Activated effector memory CD4-positive, alpha-beta T cell treated with Interleukin-2 at 50 U/mL for 16 hours (primary cell): ENCODE measurements at regions not wholly inside any gene's neighbourhood (a gene's known extent, or its start where the extent isn't known, plus 50 kb on each side); places are given as distances from the start of the nearest gene placed in this dataset.
"Not testable (repeated sequence)": the region's sequence is repeated elsewhere in the genome, so short reads cannot be mapped to it uniquely, and the experiment has no call there.

Experiments used
- DNase-seq: peaks from one replicate; pipeline ENCODE4 v3.0.0-alpha.2; 2020

DNA sequence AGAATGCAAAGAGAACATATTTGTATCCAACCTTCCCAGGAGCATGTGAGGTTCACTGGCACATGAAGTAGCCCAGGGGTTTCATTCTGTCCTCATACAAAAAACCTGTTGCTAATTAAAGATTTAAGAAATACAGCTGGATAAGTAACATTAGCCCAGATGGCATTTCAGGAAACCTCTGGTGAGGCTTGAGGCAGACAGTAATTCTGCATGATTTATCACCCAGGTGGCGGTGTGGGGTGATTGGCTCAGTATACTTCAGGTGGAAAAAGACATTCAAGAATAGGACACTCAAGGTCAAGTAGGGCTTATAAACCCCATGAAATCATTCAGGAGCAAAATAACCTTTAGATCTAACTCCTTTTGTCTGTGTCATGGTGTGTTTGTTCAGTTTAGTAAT, 237.4 kb downstream of the RNF144A start:
- no peak for DNase-seq

DNA sequence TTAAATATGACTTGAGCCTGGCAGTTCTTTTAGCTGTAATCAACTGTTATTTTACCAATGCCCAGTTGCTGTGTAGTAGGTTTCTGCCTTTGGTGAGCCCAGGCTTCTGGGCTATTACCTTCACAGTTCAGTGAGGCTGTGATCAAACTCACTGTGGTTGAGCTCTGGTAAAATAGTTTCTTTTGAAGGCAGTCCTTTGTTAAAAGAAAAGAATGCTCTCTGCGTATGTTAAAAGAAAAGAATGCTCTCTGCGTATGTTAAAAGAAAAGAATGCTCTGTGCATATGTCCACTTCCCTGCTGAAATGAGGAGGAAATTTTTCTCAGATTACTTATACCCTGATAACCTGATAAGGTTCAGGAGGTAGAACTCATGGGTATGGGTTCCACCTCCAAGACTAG, 244.3 kb downstream of the RNF144A start:
- DNase-seq = no peak

DNA sequence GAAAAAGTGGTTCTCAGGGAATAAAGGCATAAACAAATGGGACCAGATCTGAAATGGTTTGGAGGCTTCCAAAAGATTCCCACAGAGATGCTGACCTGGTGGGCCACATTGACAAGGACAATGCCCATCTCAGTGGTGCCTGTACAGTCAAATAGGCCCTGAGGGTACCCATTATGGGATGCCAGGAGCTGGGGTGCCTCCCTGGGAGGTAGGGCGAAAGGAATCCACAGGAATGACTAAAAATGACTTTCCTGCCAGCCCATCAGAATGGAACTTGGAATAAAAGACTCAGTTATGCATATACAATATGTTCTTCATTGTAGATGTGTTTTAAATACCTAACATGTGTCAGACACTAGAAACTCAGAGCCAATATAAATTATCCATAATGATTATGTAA, 248.5 kb downstream of the RNF144A start:
- DNase-seq = no peak

DNA sequence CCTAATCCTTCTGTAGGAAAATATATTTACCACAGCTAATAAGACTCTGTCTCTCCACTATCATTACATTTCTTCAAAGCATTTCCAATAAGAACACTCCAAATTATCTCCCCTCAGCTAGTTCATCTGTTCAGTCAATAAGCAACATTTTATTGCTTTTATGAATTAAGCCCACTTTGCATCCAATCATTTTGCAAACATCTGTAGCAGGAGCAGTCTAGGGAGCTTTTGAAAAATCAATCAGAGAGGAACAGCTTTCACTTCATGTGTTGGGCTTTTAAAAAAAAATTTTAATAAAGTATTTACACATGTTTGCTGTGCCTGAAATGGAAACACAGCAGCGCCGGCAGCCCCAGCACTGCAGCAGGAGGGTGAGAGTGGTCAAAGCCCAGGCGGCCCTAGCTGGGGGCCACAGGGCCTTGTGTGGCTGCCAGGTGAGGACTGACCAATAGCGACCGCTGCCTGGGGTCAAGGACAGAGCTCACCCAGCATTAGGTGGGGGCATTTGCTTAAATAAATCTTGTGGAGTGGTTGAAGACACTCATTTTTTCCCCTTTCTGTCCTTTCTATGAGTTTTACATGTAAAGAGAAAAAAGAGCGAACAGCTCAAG, 250.7 kb downstream of the RNF144A start:
- DNase-seq = no peak

DNA sequence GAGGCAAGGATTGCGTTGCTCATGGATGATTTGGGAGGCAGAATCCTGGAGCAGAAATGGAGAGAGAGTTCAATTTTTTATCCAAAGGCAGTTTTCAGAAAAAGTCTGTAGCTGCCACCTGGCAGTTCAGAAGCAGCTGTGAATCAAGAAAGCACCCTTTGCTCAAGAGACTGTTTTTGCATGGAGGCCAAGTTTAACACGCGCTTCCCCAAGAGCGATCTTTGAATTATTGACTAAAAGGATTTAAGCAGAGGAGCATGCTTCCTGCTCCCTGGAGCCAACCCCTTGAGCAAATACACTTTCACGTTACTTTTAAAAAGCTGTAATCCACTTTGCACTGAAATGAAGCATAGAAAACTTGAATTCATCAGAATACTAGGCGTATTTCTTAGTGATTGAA, 252.4 kb downstream of the RNF144A start:
- no peak for DNase-seq

DNA sequence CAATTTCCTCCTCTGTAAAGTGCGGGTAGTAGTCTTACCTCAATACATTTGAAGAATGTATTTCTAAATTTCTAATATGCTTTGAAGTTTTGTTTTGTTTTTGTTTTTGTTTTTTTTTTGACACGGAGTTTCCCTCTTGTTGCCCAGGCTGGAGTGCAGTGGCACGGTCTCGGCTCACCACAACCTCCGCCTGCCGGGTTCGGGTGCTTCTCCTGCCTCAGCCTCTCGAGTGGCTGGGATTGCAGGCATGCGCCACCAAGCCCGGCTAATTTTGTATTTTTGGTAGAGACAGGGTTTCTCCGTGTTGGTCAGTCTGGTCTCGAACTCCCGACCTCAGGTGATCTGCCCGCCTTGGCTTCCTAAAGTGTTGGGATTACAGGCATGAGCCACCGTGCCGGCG, 261.8 kb downstream of the RNF144A start:
- DNase-seq = not testable (repeated sequence)

DNA sequence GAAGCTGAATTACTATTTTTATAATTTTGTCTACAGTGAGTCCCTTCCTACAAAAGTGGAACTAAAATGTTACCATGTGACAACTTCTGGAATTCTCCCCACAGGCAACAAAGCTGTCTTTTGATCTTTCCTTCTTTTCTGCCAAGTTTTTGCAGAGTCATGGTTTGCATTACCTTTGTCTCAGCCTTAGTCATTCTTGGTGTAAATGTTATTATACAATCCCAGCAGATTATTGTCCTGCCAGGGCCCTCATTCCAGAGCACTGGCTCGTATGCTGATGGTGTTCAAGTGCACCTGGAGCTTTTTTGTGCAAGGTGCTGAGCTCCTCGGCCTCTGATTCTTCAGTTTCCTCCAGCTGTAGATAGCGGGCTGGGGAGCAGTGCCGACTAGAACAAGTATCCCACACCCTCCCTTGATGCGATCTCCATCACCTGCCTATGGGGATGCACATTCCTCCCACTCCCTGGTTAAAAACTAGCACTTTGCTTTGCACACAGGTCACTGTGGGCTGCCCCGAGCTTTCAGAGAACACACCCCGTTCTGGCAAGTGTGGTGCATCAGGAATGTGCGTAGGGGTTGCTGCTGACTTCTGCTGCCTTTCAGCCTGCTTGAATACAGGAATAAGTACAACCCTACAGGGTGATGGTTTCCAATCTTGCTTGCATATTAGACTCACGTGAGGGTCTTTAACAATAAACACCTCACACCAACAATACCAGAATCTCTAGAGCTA, 263.6 kb downstream of the RNF144A start:
- DNase-seq = no peak

DNA sequence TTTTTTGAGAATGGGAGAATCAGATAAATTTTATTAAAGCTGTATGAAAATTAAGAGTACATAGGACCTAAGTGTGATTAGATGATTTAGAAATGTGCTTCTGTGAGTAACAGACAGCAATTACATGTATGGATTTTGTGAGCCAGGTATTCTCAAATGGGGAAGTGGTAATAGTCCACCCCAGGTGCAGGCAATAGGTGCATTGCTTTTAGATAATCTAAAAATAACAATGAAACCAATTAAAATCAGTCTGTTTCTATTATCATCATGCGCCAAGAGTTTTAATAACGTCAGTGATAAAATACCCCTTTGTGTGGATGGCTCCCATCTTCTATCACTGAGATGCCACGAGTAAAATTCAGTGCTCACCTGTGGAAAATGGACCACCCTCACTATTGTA, 265.3 kb downstream of the RNF144A start:
- no peak for DNase-seq

DNA sequence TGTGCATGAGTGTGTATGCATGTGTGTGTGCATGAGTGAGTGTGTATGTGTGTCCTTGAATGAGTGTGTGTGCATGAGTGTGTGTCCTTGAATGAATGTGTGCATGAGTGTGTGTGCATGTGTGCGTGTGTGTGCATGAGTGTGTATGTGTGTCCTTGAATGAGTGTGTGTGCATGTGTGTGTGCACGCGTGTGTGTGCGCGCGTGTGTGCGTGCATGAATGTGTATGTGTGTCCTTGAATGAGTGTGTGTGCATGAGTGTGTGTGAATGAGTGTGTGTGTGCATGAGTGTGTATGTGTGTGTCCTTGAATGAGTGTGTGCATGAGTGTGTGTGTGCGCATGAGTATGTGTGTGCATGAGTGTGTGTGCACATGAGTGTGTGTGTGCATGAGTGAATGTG, 271.9 kb downstream of the RNF144A start:
- DNase-seq = no peak

DNA sequence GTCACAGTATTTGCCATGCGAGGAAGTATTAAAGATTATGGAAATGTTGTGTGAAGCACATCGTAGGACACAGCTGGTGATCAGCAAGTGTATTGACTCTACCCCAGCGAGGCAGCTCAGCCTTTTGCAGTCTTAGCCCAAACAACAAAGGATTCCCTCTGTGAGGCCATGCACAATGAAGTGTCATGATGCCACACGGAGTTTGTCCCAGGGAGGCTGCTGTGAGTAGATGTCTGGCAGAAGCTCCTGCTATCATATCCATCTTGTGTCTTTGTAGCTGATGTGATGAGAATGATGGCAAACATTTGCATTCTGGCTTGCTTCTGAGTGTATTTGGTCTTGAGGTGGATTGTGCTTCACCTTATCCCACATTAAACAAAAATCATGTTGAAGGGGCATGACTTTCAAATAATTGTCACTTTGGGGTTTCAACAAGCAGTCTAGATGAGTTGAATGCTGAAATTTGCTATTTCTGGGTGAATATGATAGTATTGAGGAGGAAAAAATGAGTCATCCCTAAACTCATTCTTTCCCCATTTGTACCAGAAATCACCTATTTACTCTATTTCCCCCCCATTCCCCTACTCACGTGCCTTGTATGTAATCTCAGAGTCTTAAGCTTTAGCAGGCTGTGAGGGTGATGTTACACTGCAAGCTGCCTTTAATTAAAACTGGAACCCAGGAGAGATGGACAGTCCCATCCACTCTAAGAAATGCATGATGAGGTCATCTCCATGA, 273.5 kb downstream of the RNF144A start:
- no peak for DNase-seq

DNA sequence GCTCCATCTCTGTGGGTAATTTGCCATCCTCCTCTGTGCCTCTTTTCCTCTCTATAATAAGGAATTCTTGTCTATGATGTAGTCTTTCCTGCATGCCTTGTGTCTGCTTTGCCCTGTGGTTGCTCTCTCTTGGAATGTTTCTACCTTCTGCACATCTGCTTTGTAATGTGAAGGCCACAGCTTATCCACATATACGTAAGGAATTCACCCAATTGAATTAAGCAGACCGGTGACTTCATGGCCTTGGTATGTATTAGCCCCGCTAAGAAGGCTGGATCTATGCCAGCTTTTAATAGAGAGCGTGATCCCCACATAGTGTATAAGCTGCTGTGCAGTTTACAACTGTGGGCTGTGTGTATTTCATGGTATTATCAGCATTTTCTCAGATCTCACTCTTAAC, 274.7 kb downstream of the RNF144A start:
- no peak for DNase-seq

DNA sequence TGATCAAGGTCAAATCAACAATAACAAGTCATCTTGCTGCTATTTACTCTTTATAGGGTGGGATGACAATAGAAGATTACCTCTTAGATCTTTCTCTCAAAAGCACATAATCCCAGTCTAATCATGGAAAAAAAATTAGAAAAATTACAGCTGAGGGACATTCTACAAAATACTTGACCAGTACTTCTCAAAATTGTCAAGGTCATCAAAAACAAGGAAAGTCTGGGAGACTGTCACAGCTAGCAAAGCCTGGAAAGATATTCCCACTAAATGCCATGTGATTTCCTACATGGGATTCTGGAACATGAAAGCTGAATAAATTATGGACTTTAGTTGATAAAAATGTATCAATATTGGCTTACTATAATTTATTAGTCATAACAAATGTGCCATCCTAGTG, 276.2 kb downstream of the RNF144A start:
- no peak for DNase-seq

DNA sequence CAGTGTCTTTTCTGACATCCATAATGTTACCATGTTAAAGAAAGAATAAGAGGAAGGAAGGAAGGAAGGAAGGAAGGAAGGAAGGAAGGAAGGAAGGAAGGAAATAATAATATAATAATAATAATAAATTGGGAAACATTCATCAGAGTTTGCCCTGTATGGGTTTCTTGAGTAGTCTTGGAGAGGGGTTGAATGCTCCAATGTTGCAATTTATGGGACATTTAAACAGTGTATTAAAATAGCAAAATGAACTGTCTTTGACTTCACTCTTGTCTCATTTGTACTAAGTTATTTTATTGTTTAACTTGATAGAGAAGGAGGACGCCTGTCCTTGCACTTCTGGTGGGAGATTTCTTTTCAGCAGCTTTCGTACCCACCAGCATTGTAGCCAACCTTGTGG, 277.7 kb downstream of the RNF144A start:
- no peak for DNase-seq

DNA sequence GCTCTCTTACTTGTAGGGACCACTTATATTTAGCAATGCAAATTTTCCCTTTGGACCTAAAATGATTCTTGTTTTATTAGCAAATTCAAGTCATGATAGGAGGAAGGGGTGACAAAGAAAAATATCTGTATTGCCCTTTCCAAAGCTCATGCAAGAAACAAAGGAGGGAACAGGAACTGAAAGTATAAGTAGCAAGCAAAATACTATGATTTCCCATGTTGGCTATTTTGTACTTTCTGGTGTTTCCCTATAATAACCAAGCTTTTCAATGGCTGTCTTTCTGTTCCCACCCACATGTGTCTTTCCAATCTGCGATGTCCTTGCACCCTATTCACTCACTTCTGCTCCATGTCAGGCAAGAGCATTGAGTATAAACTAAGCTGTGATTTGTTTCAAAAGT, 279.7 kb downstream of the RNF144A start:
- no peak for DNase-seq

DNA sequence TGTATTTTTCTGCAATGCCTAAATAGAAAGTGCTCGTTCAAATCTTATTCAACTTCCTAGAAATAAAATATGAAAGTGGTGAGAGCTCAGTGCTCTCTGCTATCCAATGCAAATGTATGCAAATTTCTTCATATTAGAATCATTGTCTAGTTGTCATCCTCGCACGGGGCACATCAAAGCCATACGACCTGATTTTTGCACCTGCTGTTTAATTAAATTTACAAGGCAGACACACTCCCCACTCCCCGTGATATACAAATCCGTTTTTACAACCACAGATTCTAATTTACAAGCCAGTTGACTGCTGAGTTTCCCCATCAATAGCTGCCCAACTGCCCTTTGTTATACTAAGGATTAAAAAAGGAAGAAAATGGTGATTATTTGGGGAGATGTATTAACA, 284.6 kb downstream of the RNF144A start:
- DNase-seq = no peak

DNA sequence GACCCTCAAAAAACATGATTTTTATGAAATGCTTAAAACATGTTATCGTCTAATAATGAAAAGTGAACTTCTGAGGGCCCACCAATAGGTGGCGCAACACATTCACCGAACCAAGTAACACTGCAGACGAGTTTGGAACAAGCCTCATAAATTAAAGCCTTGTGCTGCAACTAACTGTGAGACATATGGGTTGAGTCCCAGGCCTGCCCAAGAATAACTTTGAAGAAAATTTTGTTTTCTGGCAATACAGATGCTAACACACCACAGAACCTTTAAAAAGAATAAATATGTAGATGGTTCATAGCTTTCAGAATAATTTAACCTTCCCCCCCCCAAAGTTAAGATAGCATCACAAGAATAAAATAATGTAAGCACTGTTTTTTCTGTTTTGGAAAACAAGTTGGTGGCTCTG, 285.9 kb downstream of the RNF144A start:
- DNase-seq = peak; percentile 16

DNA sequence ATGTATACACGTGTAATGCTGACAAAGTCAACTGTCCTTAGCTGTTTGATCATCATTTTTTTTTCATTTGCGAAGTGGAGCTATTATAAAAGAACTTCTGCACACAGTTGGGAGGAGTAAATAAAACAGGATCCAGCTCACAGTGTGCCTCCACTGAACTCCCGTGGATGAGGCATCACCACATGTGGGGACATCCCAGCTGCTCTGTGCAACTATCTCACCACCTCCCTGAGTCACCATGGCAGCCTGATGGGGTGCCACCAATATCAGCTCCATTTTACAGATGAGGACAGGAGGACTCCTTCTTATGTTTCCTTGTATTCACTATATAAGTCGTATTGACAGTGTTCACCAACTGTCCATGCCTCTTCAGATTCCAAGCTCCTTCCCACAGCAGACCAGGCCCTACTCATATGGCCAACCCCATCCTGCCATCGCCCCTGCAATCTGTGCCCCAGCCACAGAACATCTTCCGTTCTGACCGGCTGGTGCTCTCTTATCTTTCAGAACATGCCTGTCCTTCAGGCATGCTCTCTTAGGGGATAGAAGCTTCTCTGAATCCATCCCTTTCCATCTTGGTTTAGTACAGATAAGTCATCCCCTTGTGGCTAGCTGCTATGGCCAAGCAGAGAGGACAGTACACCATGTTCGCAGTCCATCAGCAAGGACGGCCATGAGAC, 288.1 kb downstream of the RNF144A start:
- no peak for DNase-seq

DNA sequence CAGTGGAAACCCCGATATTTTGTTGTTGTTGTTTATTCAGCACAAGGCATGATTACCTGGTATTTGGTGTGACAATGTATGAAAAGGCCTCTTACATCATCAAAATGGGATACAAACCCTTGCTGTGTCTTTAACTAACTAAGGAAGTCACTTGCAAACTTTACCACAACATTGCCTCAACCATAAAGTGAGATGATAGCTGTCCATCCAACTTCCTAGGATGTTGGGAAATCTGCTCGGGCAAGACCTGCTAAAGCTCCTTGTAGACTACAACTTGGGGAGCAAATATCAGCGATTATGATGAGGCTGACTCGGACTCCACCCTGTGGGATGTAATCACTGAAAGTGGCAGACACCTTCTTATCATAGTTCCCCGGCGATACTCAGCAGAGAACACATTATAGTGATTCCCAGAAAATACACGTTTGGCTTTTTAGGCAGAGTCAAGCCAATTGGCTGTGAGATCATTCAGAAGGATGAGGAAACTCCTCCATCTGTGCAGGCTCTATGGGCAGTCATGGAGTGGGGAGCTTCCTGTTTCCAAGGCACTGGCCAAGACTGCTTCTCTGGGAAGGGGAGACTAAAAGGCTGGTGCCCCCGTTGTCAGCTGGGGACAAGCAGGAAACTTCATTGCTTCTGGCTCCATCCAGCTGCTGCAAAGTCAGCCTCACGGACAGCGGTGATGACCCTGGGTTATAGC, 289.0 kb downstream of the RNF144A start:
- no peak for DNase-seq

DNA sequence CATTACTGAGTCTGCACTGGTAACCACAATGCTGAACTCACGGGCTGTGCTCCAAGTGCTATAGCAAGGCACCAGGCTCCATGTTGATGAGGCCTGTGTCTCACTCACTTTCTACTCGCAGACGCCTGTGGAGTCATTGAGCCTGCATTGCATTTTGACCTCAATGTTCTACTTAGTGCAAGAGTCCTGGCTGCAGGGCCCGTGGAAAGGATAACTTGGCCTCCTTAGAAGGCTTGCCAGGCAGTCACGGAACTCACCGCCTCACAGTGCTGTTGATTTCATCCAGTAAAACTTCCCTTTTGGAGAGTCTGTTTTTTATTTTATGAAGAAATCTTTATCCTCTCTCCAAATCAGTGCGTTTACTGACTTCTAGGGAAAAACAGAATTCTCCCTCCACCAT, 290.4 kb downstream of the RNF144A start:
- no peak for DNase-seq

DNA sequence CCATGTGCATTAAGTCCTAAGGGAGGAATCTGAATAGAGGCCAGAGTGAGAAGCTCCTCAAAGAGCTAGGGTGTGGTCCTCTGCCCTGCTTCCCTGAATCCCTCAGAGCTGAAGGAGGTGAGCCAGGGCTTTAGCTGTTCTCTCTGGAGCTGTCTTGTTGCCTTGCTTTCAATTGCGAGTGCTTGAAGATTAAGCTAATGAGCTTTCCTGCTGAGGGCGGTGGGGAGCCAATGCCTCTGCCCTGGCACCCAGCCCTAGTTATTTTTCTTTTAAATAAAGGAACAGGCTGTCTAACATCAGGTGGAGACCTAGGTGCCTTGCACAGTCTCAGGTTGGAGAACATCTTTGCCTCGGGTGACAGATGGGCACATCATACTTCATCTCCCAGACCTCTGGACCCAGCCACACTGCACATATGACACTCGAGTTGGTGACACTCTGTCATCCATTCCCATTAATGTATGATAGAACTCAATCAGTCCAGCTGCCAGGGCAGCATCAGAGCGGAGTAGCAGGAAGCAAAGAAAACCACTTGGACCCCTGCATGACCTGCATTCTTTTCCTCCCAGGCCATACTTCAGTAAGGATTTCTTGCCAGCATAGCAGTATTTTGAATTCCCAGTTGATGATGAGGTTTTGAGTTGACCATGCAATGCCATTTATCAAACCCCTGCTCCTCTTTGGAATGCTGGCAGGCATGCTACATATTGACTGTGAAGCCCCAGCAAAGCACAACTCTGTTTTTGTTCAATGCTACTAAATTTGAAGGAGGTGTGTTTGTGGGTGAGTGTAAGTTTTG, 292.7 kb downstream of the RNF144A start:
- no peak for DNase-seq

DNA sequence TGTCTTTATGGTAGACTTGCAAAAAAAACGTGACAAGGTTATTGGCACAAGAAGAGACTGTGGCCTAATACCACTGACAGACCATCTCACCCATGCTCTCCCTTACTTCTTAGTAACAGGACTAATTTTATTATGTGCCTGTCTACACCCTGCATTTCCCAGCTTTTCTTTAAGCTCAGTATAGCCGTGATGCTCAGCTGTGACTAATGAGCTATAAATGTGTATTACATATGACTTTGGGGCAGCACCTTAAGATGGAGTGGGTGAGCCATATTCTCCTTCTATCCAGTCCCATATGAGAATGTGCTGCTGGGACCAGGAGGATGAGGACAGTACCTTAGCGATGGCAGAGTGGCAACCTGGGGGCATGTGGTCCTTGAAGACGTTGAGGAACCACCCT, 293.5 kb downstream of the RNF144A start:
- no peak for DNase-seq

DNA sequence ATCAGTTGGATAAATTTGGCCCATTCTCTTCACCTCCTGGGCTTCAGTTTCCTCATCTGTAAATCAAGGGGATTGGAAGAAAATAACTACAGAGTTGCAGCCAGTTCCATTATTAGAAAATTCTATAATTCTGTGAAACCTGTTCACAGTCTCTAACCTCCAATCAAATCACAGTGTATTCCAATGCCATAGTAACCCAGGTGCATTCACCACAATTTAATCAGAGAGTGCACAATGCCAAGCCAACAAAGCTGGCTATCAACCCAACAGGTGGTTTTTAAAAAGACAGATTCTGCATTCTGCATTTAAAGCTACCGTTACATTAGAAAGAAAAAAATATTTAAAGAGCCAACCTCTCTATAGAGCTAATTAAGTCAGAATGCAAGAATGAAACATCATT, 308.6 kb downstream of the RNF144A start:
- no peak for DNase-seq
